ENCODE measurements at regions not wholly inside any gene's neighbourhood (a gene's known extent, or its start where the extent isn't known, plus 50 kb on each side); places are given as distances from the start of the nearest gene placed in this dataset.

DNA sequence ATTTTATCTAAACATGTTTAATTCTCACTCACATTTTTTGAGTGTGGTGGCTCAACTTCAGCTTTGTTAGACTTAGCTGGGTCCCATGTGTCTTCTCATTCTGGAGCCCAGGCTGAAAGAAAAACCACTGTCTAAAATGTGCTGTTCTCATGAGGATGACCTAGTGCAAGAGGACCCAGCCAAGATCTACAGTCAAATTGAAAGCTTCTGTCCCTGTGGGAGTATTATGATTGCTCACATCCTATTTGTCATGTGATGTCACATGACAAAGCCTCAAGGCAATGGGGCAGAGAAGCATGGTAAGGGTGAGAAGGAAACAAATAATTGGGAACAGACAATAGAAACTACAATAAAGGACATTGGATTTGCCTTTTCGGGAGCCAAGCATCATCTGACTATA, 113.4 kb upstream of the ASTN2 start:
- Histone ChIP-seq H3K79me2 (ENCODE audit: low read depth) (no peaks in the 10 kb centered on the region), H4K20me1 (ENCODE audit: insufficient read depth) (no peaks in the 10 kb centered on the region), H3K4me1 (replicated peaks; ENCODE audit: insufficient read depth) (no peaks in the 10 kb centered on the region), H3F3A (ENCODE audit: insufficient read depth, low read depth) (no peaks in the 10 kb centered on the region), H3K4me2 (no peak overlapping the region), H3K9me3 (ENCODE audit: insufficient read depth, low read depth) (no peaks in the 10 kb centered on the region), H2AFZ (no peak overlapping the region), H3K4me3 (no peak overlapping the region), H3K27me3 (ENCODE audit: insufficient read depth, low read depth) (no peaks in the 10 kb centered on the region), H3K9me2 (ENCODE audit: insufficient read depth) (no peaks in the 10 kb centered on the region), H3K27ac (no peak overlapping the region), H3K36me3 (ENCODE audit: low read depth) (no peaks in the 10 kb centered on the region)
- ChIA-PET POLR2A (ENCODE audit: unreplicated experiment) (no interaction called here), CTCF (no interaction called here)
- no peak for DNase-seq
- BruUV-seq (replicated peaks), result no TSS peak
- intact Hi-C loops (cut with micrococcal nuclease; ENCODE audit: unreplicated experiment), result no loop called here
- TF ChIP-seq, protein P1, sequence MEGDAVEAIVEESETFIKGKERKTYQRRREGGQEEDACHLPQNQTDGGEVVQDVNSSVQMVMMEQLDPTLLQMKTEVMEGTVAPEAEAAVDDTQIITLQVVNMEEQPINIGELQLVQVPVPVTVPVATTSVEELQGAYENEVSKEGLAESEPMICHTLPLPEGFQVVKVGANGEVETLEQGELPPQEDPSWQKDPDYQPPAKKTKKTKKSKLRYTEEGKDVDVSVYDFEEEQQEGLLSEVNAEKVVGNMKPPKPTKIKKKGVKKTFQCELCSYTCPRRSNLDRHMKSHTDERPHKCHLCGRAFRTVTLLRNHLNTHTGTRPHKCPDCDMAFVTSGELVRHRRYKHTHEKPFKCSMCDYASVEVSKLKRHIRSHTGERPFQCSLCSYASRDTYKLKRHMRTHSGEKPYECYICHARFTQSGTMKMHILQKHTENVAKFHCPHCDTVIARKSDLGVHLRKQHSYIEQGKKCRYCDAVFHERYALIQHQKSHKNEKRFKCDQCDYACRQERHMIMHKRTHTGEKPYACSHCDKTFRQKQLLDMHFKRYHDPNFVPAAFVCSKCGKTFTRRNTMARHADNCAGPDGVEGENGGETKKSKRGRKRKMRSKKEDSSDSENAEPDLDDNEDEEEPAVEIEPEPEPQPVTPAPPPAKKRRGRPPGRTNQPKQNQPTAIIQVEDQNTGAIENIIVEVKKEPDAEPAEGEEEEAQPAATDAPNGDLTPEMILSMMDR (conservative IDR thresholded peaks at IDR 0.05), result no peak
- no peak for TF ChIP-seq EZH2 (IDR thresholded peaks at IDR 0.05; ENCODE audit: low read depth)

DNA sequence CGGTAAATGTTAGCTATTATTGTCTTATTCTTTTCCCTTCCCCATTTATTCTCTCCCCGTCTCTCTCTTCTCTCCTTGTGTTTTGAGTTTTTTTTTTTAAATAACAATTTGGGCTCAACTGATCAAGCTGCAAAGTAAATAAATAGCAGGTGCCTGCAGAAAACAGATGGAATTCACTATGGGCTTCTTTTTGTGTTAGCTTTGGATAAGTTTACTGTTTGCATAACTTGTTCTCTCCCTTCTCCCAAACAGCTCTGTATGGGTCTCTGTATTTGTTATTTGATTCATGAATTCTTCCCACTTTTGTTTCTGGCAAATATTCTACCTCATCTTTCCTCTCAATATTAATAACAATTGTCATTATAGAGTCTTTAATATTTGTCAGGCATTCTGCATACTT, 111.8 kb upstream of the ASTN2 start:
- Histone ChIP-seq H3K4me3 (no peak overlapping the region), H3K9me2 (ENCODE audit: insufficient read depth) (no peaks in the 10 kb centered on the region), H3K36me3 (ENCODE audit: low read depth) (no peaks in the 10 kb centered on the region), H3K27me3 (ENCODE audit: insufficient read depth, low read depth) (no peaks in the 10 kb centered on the region), H2AFZ (no peak overlapping the region), H3K79me2 (ENCODE audit: low read depth) (no peaks in the 10 kb centered on the region), H4K20me1 (ENCODE audit: insufficient read depth) (no peaks in the 10 kb centered on the region), H3K4me1 (replicated peaks; ENCODE audit: insufficient read depth) (no peaks in the 10 kb centered on the region), H3K4me2 (no peak overlapping the region), H3F3A (ENCODE audit: insufficient read depth, low read depth) (no peaks in the 10 kb centered on the region), H3K27ac (no peak overlapping the region), H3K9me3 (ENCODE audit: insufficient read depth, low read depth) (no peaks in the 10 kb centered on the region)
- intact Hi-C loops (cut with micrococcal nuclease; ENCODE audit: unreplicated experiment), result no loop called here
- no TSS peak for BruUV-seq (replicated peaks)
- no peak for DNase-seq
- ChIA-PET POLR2A (ENCODE audit: unreplicated experiment) (no interaction called here), CTCF (no interaction called here)
- TF ChIP-seq, protein P1 (conservative IDR thresholded peaks at IDR 0.05), result no peak
- TF ChIP-seq EZH2 (IDR thresholded peaks at IDR 0.05; ENCODE audit: low read depth), result no peak

GRCh38 chr9:117523531-117524153, 108.8 kb upstream of the ASTN2 start:
- H3K79me2 ChIP-seq (ENCODE audit: low read depth), result no peaks in the 10 kb centered on the region
- H3K27ac ChIP-seq, result no peak overlapping the region
- no peak overlapping the region for H3K4me3 ChIP-seq
- TF ChIP-seq EZH2 (IDR thresholded peaks at IDR 0.05; ENCODE audit: low read depth), result no peak
- TF ChIP-seq, protein P1 (conservative IDR thresholded peaks at IDR 0.05), result no peak
- H3K4me2 ChIP-seq, result no peak overlapping the region
- no peaks in the 10 kb centered on the region for H3K9me3 ChIP-seq (ENCODE audit: insufficient read depth, low read depth)
- H3F3A ChIP-seq (ENCODE audit: insufficient read depth, low read depth), result no peaks in the 10 kb centered on the region
- POLR2A ChIA-PET (ENCODE audit: unreplicated experiment), result no interaction called here
- intact Hi-C loops (cut with micrococcal nuclease; ENCODE audit: unreplicated experiment), result no loop called here
- no peaks in the 10 kb centered on the region for H3K36me3 ChIP-seq (ENCODE audit: low read depth)
- H3K9me2 ChIP-seq (ENCODE audit: insufficient read depth), result no peaks in the 10 kb centered on the region
- no peak overlapping the region for H2AFZ ChIP-seq
- H3K27me3 ChIP-seq (ENCODE audit: insufficient read depth, low read depth), result no peaks in the 10 kb centered on the region
- no peak for DNase-seq
- no TSS peak for BruUV-seq (replicated peaks)
- CTCF ChIA-PET, result no interaction called here
- no peaks in the 10 kb centered on the region for H3K4me1 ChIP-seq (replicated peaks; ENCODE audit: insufficient read depth)
- no peaks in the 10 kb centered on the region for H4K20me1 ChIP-seq (ENCODE audit: insufficient read depth)
